Left ventricle myocardium inferior (tissue), 1 donor: ENCODE measurements at regions not wholly inside any gene's neighbourhood (a gene's known extent, or its start where the extent isn't known, plus 50 kb on each side); places are given as distances from the start of the nearest gene placed in this dataset.
A peak's percentile ranks its signal among the peaks of the same experiment; 100 is the strongest.
"Not testable (repeated sequence)": the region's sequence is repeated elsewhere in the genome, so short reads cannot be mapped to it uniquely, and the experiment has no call there.

ENCODE experiments used
- DNase-seq: peaks from one replicate; pipeline ENCODE4 v3.0.0-alpha.2; 2020
- H3K27ac ChIP-seq: fragments of 200-600 bp; replicated peaks from 2 replicates; pipeline ENCODE4 v1.8.0; 2021
- H3K27me3 ChIP-seq: fragments of 200-600 bp; 2 replicates; pipeline ENCODE4 v1.8.0; 2021; ENCODE audit warnings: low read depth
- H3K36me3 ChIP-seq: fragments of 200-600 bp; 2 replicates; pipeline ENCODE4 v1.8.0; 2021
- H3K4me1 ChIP-seq: fragments of 200-600 bp; 2 replicates; pipeline ENCODE4 v1.8.0; 2021
- H3K4me3 ChIP-seq: fragments of 200-600 bp; 2 replicates; pipeline ENCODE4 v1.8.0; 2021; ENCODE audit warnings: mild to moderate bottlenecking, moderate library complexity
- H3K9me3 ChIP-seq: fragments of 200-600 bp; replicated peaks from 2 replicates; pipeline ENCODE4 v1.8.0; 2021
- intact Hi-C: fragments of 100-400 bp; cut with micrococcal nuclease; formaldehyde crosslinking; loops from one replicate; pipeline ENCODE4 v1.11.0; 2022
- TF ChIP-seq, protein P1 (sequence below): fragments of 200-600 bp; IDR thresholded peaks from 2 replicates; pipeline ENCODE4 v1.8.0; 2021; ENCODE audit warnings: antibody characterized with exemption, mild to moderate bottlenecking, borderline replicate concordance
- donor health status: DM: no; HTN: yes; CAD: no; lungs with severe emphysema.

- no peaks in the 10 kb centered on the region for H3K4me1 ChIP-seq
- H3K27ac ChIP-seq, result no peak overlapping the region
- TF ChIP-seq, protein P1, sequence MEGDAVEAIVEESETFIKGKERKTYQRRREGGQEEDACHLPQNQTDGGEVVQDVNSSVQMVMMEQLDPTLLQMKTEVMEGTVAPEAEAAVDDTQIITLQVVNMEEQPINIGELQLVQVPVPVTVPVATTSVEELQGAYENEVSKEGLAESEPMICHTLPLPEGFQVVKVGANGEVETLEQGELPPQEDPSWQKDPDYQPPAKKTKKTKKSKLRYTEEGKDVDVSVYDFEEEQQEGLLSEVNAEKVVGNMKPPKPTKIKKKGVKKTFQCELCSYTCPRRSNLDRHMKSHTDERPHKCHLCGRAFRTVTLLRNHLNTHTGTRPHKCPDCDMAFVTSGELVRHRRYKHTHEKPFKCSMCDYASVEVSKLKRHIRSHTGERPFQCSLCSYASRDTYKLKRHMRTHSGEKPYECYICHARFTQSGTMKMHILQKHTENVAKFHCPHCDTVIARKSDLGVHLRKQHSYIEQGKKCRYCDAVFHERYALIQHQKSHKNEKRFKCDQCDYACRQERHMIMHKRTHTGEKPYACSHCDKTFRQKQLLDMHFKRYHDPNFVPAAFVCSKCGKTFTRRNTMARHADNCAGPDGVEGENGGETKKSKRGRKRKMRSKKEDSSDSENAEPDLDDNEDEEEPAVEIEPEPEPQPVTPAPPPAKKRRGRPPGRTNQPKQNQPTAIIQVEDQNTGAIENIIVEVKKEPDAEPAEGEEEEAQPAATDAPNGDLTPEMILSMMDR, result no peak
- no peak for DNase-seq
- no peaks in the 10 kb centered on the region for H3K9me3 ChIP-seq
- H3K36me3 ChIP-seq, result no peaks in the 10 kb centered on the region
- peaks cover 29% of the 10 kb centered on the region for H3K27me3 ChIP-seq
- intact Hi-C loops, result no loop called here
- no peak overlapping the region for H3K4me3 ChIP-seq
Observed at GRCh38 chr1:148294116-148294807, 142.2 kb upstream of the NBPF11 start.

DNA sequence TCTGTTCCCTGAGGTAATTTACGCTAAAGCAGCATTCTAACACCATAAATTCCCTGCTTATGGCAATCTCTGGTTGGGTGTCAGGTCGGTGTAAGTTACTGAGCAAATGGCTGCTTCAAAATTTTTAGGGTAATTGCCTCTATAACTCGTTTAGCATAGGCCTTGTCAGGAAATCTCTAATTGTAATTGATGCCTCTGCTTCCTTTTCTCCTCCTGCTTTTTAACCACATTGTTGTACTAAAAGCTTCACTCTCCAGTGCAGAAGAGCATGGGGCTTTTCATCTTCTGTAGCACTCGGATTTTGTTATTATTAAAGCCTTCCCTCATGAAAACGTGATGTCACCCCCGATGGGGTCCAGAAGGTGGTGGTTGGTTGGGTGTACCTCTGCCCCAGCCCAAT is 141.6 kb upstream of the NBPF11 start:
- TF ChIP-seq, protein P1, result no peak
- intact Hi-C loops, result no loop called here

GRCh38 chr1:148292915-148293314 is 140.8 kb upstream of the NBPF11 start:
- Histone ChIP-seq H3K36me3 (no peaks in the 10 kb centered on the region), H3K4me3 (no peak overlapping the region), H3K27ac (no peak overlapping the region), H3K27me3 (peaks cover 36% of the 10 kb centered on the region), H3K4me1 (no peaks in the 10 kb centered on the region), H3K9me3 (no peaks in the 10 kb centered on the region)
- TF ChIP-seq, protein P1, result no peak
- intact Hi-C loops, result no loop called here
- DNase-seq, result no peak

More for the DNA sequence above, 141.6 kb upstream of the NBPF11 start:
- no peaks in the 10 kb centered on the region for H3K4me1 ChIP-seq
- DNase-seq, result no peak
- H3K27ac ChIP-seq, result no peak overlapping the region
- no peaks in the 10 kb centered on the region for H3K36me3 ChIP-seq
- no peaks in the 10 kb centered on the region for H3K9me3 ChIP-seq
- peaks cover 30% of the 10 kb centered on the region for H3K27me3 ChIP-seq
- H3K4me3 ChIP-seq, result no peak overlapping the region

DNA sequence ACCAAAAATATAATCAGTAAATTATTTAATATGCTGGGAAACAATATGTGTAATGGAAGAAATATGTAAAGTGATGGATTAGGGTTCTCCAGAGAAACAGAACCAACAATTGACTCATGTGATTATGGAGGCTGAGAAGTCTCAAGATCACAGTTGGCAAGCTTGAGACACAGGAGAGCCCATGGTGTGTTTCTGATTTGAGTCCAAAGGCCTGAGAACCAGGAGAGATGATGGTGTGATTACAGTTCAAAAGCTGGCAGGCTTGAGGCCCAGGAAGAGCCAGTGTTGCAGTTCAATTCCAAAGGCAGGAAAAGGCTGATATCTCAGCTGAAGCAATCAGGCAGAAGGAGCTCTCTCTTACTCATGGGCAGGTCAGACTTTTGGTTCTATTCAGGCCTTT is 138.8 kb upstream of the NBPF11 start:
- no peak for DNase-seq
- peaks cover 30% of the 10 kb centered on the region for H3K27me3 ChIP-seq
- TF ChIP-seq, protein P1, result no peak
- intact Hi-C loops, result no loop called here
- no peak overlapping the region for H3K4me3 ChIP-seq
- no peaks in the 10 kb centered on the region for H3K4me1 ChIP-seq
- no peaks in the 10 kb centered on the region for H3K9me3 ChIP-seq
- H3K36me3 ChIP-seq, result no peaks in the 10 kb centered on the region
- H3K27ac ChIP-seq, result no peak overlapping the region

- no peak overlapping the region for H3K27ac ChIP-seq
- no peaks in the 10 kb centered on the region for H3K9me3 ChIP-seq
- no peaks in the 10 kb centered on the region for H3K4me1 ChIP-seq
- intact Hi-C loops, result no loop called here
- DNase-seq, result no peak
- TF ChIP-seq, protein P1, result no peak
- peaks cover 27% of the 10 kb centered on the region for H3K27me3 ChIP-seq
- no peaks in the 10 kb centered on the region for H3K36me3 ChIP-seq
- no peak overlapping the region for H3K4me3 ChIP-seq
Observed at GRCh38 chr1:148289647-148290046, 137.6 kb upstream of the NBPF11 start.

- H3K36me3 ChIP-seq, H3K9me3 ChIP-seq, H3K4me1 ChIP-seq, DNase-seq, intact Hi-C loops, H3K27ac ChIP-seq, H3K4me3 ChIP-seq: not testable (repeated sequence)
- H3K27me3 ChIP-seq, result peaks cover 22% of the 10 kb centered on the region
Observed at GRCh38 chr1:148285946-148286345, 133.9 kb upstream of the NBPF11 start.

GRCh38 chr1:148280831-148281572 is 128.9 kb upstream of the NBPF11 start:
- H3K36me3 ChIP-seq, DNase-seq, H3K27ac ChIP-seq, H3K9me3 ChIP-seq, H3K4me1 ChIP-seq, intact Hi-C loops: not testable (repeated sequence)
- peaks cover 44% of the 10 kb centered on the region for H3K27me3 ChIP-seq
- peak overlapping the region; percentile 51 for H3K4me3 ChIP-seq

- intact Hi-C loops, H3K9me3 ChIP-seq, H3K4me3 ChIP-seq, H3K4me1 ChIP-seq, H3K27ac ChIP-seq, DNase-seq, H3K36me3 ChIP-seq: not testable (repeated sequence)
- peaks cover 63% of the 10 kb centered on the region for H3K27me3 ChIP-seq
Observed at GRCh38 chr1:148279002-148279542, 127.0 kb upstream of the NBPF11 start.
